Uterus (tissue), 2 donors: ENCODE measurements at regions not wholly inside any gene's neighbourhood (a gene's known extent, or its start where the extent isn't known, plus 50 kb on each side); places are given as distances from the start of the nearest gene placed in this dataset.

Source experiments
- CTCF ChIP-seq, 4 experiments: fragments of 200-600 bp in 2 of 4; fragments of 450-650 bp in 2 of 4; sonication (generic) in 2 of 4; IDR thresholded peaks; one replicate each; pipeline ENCODE4 v1.5.1; 2016 to 2019; ENCODE audit warnings: antibody characterized with exemption in 4 of 4, mild to moderate bottlenecking in 2 of 4, moderate library complexity in 1 of 4
- POLR2A ChIP-seq, 2 donors: fragments of 450-650 bp; IDR thresholded peaks; one replicate each; pipeline ENCODE4 v1.6.1; 2016; ENCODE audit warnings: antibody characterized with exemption in 2 of 2, mild to moderate bottlenecking in 1 of 2, moderate library complexity in 1 of 2

GRCh38 chr20:52493171-52493721 is 301.7 kb upstream of the ZFP64 start:
- TF ChIP-seq CTCF (IDR thresholded peaks at IDR 0.05) (no peak), POLR2A (IDR thresholded peaks at IDR 0.05) (no peak)
